ENCODE measurements at regions not wholly inside any gene's neighbourhood (a gene's known extent, or its start where the extent isn't known, plus 50 kb on each side); places are given as distances from the start of the nearest gene placed in this dataset.

DNA sequence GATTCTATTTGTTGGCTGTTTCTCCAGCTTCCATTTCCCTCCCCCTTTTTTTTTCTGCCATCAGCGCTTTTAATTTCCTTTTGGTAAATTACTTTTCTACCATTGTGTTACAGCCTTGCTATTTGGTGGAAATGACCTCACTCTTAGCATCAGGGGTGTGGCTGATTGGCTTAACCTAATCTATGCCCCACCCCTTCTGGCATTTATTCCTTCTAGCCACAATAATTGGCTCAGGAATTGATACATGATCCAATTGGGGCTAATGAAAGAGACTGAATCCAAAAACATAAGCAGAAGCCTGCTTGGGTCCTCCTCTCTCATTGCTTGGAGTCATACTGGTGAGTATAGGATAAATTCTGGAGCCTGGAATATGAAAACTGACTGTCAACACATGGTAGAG lies 402.4 kb upstream of the LRRC4C start:
- TF ChIP-seq CTCF (IDR thresholded peaks at IDR 0.05) (no peak), POLR2A (IDR thresholded peaks at IDR 0.05) (no peak)

Measured in esophagus squamous epithelium (tissue), 4 donors.